ENCODE measurements at regions not wholly inside any gene's neighbourhood (a gene's known extent, or its start where the extent isn't known, plus 50 kb on each side); places are given as distances from the start of the nearest gene placed in this dataset.

DNA sequence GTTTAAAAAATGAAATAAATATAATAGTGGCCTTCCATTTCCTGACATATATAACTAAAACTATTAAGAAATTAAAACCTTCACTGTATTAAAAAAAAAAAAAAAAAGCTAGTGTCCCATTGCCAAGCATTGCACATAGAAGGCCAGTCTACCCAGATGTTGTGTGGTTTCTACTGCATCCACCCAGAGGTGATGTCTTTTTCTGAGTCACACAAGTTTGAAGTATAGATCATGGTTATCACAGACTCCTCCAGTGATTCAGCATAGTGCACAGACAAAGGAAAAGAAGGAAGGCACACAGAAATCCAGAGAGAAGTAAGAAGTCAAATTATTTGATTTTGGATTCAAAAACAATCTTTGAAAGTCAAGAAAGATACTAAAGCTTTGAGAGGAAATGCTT is 429.0 kb downstream of the ETV1 start:
- no TSS peak for BruUV-seq (replicated peaks)
- intact Hi-C loops (cut with micrococcal nuclease; ENCODE audit: unreplicated experiment) = no loop called here
- no peak for DNase-seq (ENCODE audit: low spot score)
- no peaks in the 10 kb centered on the region for H3K9me3 ChIP-seq (ENCODE audit: low read depth, low read length, poor library complexity, severe bottlenecking)
- no peak overlapping the region for H3K27ac ChIP-seq (ENCODE audit: low read depth, low read length, poor library complexity, severe bottlenecking)
- ChIA-PET POLR2A (ENCODE audit: low non-redundant PET) (no interaction called here), CTCF (no interaction called here)
- H3K4me3 ChIP-seq (ENCODE audit: low read depth, low read length, poor library complexity, severe bottlenecking) = no peak overlapping the region
- no peak for TF ChIP-seq EZH2 (IDR thresholded peaks at IDR 0.05; ENCODE audit: borderline replicate concordance, low read depth, low read length, poor library complexity, severe bottlenecking)
- TF ChIP-seq, protein P1, sequence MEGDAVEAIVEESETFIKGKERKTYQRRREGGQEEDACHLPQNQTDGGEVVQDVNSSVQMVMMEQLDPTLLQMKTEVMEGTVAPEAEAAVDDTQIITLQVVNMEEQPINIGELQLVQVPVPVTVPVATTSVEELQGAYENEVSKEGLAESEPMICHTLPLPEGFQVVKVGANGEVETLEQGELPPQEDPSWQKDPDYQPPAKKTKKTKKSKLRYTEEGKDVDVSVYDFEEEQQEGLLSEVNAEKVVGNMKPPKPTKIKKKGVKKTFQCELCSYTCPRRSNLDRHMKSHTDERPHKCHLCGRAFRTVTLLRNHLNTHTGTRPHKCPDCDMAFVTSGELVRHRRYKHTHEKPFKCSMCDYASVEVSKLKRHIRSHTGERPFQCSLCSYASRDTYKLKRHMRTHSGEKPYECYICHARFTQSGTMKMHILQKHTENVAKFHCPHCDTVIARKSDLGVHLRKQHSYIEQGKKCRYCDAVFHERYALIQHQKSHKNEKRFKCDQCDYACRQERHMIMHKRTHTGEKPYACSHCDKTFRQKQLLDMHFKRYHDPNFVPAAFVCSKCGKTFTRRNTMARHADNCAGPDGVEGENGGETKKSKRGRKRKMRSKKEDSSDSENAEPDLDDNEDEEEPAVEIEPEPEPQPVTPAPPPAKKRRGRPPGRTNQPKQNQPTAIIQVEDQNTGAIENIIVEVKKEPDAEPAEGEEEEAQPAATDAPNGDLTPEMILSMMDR (conservative IDR thresholded peaks at IDR 0.05; ENCODE audit: low read depth, low read length) = no peak
- no peaks in the 10 kb centered on the region for H3K27me3 ChIP-seq (replicated peaks; ENCODE audit: insufficient read depth, low read depth, low read length, poor library complexity)
- no peaks in the 10 kb centered on the region for H3K4me1 ChIP-seq (ENCODE audit: insufficient read depth, low read length, poor library complexity, severe bottlenecking)
- H3K36me3 ChIP-seq (ENCODE audit: insufficient read depth, low read length, poor library complexity, severe bottlenecking) = no peaks in the 10 kb centered on the region

DNA sequence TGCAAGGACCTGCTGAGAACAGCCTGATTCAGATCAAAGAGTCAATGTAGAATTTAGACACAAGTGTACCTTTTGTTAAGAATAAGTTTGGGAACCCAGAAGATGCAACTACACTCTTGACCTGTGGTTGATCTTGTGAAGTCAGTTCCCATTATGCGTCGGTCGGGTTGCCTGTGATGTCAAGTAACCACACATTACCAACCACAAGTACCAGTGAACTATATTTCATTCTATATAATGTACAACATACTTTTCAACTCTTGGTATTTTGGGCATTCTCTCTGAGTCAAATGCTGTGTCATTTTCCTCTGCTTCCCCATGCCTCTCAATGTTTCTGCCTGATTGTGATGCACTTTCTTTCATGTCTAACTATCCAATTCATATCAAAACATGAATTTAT is 426.2 kb downstream of the ETV1 start:
- CTCF ChIA-PET = no interaction called here
- no peaks in the 10 kb centered on the region for H3K27me3 ChIP-seq (replicated peaks; ENCODE audit: insufficient read depth, low read depth, low read length, poor library complexity)
- DNase-seq (ENCODE audit: low spot score) = no peak
- no peak overlapping the region for H3K4me3 ChIP-seq (ENCODE audit: low read depth, low read length, poor library complexity, severe bottlenecking)
- TF ChIP-seq EZH2 (IDR thresholded peaks at IDR 0.05; ENCODE audit: borderline replicate concordance, low read depth, low read length, poor library complexity, severe bottlenecking) = no peak
- no TSS peak for BruUV-seq (replicated peaks)
- no peaks in the 10 kb centered on the region for H3K4me1 ChIP-seq (ENCODE audit: insufficient read depth, low read length, poor library complexity, severe bottlenecking)
- intact Hi-C loops (cut with micrococcal nuclease; ENCODE audit: unreplicated experiment) = no loop called here
- no peaks in the 10 kb centered on the region for H3K36me3 ChIP-seq (ENCODE audit: insufficient read depth, low read length, poor library complexity, severe bottlenecking)
- POLR2A ChIA-PET (ENCODE audit: low non-redundant PET) = no interaction called here
- H3K9me3 ChIP-seq (ENCODE audit: low read depth, low read length, poor library complexity, severe bottlenecking) = no peaks in the 10 kb centered on the region
- H3K27ac ChIP-seq (ENCODE audit: low read depth, low read length, poor library complexity, severe bottlenecking) = no peak overlapping the region

DNA sequence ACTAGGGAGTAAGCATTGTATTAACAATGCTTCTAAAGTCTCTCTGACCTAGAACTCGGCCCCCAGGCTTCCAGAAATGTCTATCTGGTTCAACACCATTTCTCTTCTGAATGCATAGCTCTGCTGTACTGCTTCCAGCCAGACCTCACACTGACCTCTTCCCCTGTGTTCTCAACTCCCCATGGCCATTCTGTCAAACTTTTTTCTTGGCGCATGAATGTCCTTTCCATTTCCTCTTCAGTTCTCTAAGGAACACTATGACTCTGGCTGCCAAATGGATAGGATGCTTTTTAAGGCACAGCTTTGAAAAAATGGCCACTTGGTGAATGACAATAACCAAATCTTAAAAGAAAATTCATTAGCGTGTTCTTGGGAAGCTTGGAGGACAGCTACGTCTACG is 425.8 kb downstream of the ETV1 start:
- no peak overlapping the region for H3K27ac ChIP-seq (ENCODE audit: low read depth, low read length, poor library complexity, severe bottlenecking)
- H3K4me3 ChIP-seq (ENCODE audit: low read depth, low read length, poor library complexity, severe bottlenecking) = no peak overlapping the region
- no peaks in the 10 kb centered on the region for H3K27me3 ChIP-seq (replicated peaks; ENCODE audit: insufficient read depth, low read depth, low read length, poor library complexity)
- ChIA-PET POLR2A (ENCODE audit: low non-redundant PET) (no interaction called here), CTCF (no interaction called here)
- BruUV-seq (replicated peaks) = no TSS peak
- no peaks in the 10 kb centered on the region for H3K4me1 ChIP-seq (ENCODE audit: insufficient read depth, low read length, poor library complexity, severe bottlenecking)
- intact Hi-C loops (cut with micrococcal nuclease; ENCODE audit: unreplicated experiment) = no loop called here
- H3K9me3 ChIP-seq (ENCODE audit: low read depth, low read length, poor library complexity, severe bottlenecking) = no peaks in the 10 kb centered on the region
- TF ChIP-seq, protein P1 (conservative IDR thresholded peaks at IDR 0.05; ENCODE audit: low read depth, low read length) = no peak
- TF ChIP-seq EZH2 (IDR thresholded peaks at IDR 0.05; ENCODE audit: borderline replicate concordance, low read depth, low read length, poor library complexity, severe bottlenecking) = no peak
- no peak for DNase-seq (ENCODE audit: low spot score)
- H3K36me3 ChIP-seq (ENCODE audit: insufficient read depth, low read length, poor library complexity, severe bottlenecking) = no peaks in the 10 kb centered on the region

DNA sequence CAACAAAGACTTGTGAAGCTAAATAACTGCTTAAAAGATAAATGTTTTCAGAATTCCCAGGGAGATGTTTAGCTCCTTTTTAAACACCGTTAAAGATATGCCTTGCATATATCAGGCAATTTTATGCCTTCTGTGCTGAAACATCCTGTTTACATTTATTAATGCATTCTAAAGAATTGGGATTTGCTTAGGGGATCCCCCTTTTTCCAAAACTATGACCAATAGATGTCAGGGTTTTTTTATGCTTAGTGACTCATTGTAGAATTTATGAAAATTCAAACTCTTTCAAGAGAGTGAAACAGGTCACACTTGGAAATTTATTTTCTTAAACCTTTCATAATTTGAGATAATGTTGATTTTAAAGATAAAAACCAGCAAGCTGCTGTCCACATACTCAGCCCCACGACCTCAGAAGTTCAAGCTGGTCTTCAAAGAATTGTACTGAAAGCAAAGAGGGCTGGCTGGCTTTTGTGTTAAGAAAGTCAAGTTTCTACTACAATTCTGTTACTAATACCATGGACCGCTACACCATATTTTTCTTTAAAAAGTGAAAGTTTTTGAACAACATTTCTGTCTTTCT is 411.8 kb downstream of the ETV1 start:
- no peak for DNase-seq (ENCODE audit: low spot score)
- H3K27ac ChIP-seq (ENCODE audit: low read depth, low read length, poor library complexity, severe bottlenecking) = no peak overlapping the region
- H3K4me1 ChIP-seq (ENCODE audit: insufficient read depth, low read length, poor library complexity, severe bottlenecking) = no peaks in the 10 kb centered on the region
- no TSS peak for BruUV-seq (replicated peaks)
- intact Hi-C loops (cut with micrococcal nuclease; ENCODE audit: unreplicated experiment) = no loop called here
- no peaks in the 10 kb centered on the region for H3K9me3 ChIP-seq (ENCODE audit: low read depth, low read length, poor library complexity, severe bottlenecking)
- H3K4me3 ChIP-seq (ENCODE audit: low read depth, low read length, poor library complexity, severe bottlenecking) = no peak overlapping the region
- H3K27me3 ChIP-seq (replicated peaks; ENCODE audit: insufficient read depth, low read depth, low read length, poor library complexity) = no peaks in the 10 kb centered on the region
- TF ChIP-seq EZH2 (IDR thresholded peaks at IDR 0.05; ENCODE audit: borderline replicate concordance, low read depth, low read length, poor library complexity, severe bottlenecking) = no peak
- TF ChIP-seq, protein P1 (conservative IDR thresholded peaks at IDR 0.05; ENCODE audit: low read depth, low read length) = no peak
- ChIA-PET POLR2A (ENCODE audit: low non-redundant PET) (no interaction called here), CTCF (no interaction called here)
- H3K36me3 ChIP-seq (ENCODE audit: insufficient read depth, low read length, poor library complexity, severe bottlenecking) = no peaks in the 10 kb centered on the region
